ENCODE measurements at regions not wholly inside any gene's neighbourhood (a gene's known extent, or its start where the extent isn't known, plus 50 kb on each side); places are given as distances from the start of the nearest gene placed in this dataset.

DNA sequence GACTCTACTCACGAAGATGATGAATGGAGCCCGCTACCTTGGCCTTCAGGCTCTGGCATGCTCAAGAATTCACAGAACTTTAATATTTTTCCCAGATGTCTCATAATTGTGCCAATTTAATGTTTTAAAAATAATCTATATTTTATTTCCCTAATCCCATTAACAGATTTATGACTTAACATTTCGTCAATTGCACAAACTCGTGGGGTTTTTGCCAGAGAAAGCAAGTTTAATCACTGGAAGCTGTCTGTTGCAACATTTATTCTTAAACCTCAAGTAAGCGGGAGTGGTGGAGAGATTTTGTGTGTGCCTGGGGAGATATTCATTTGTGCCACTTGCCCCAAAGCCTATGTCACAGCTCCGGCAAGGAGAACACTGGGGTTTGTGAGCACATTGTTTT is 117.9 kb downstream of the TEX36 start:
- POLR2A ChIA-PET (ENCODE audit: low non-redundant PET): no interaction called here
- BruUV-seq (replicated peaks): no TSS peak
- Histone ChIP-seq H3K4me3 (ENCODE audit: low read depth, low read length, poor library complexity, severe bottlenecking) (no peak overlapping the region), H3K36me3 (ENCODE audit: insufficient read depth, low read length, poor library complexity, severe bottlenecking) (no peaks in the 10 kb centered on the region), H3K27me3 (replicated peaks; ENCODE audit: insufficient read depth, low read depth, low read length, poor library complexity) (peaks cover 4% of the 10 kb centered on the region), H3K4me1 (ENCODE audit: insufficient read depth, low read length, poor library complexity, severe bottlenecking) (no peaks in the 10 kb centered on the region), H3K27ac (ENCODE audit: low read depth, low read length, poor library complexity, severe bottlenecking) (no peak overlapping the region), H3K9me3 (ENCODE audit: low read depth, low read length, poor library complexity, severe bottlenecking) (no peaks in the 10 kb centered on the region)
- intact Hi-C loops (cut with micrococcal nuclease; ENCODE audit: unreplicated experiment): no loop called here
- DNase-seq (ENCODE audit: low spot score): peak; percentile 12
- no peak for TF ChIP-seq CTCF (conservative IDR thresholded peaks at IDR 0.05; ENCODE audit: low read depth, low read length)
- no peak for TF ChIP-seq EZH2 (IDR thresholded peaks at IDR 0.05; ENCODE audit: borderline replicate concordance, low read depth, low read length, poor library complexity, severe bottlenecking)
- CTCF ChIA-PET: no interaction called here

DNA sequence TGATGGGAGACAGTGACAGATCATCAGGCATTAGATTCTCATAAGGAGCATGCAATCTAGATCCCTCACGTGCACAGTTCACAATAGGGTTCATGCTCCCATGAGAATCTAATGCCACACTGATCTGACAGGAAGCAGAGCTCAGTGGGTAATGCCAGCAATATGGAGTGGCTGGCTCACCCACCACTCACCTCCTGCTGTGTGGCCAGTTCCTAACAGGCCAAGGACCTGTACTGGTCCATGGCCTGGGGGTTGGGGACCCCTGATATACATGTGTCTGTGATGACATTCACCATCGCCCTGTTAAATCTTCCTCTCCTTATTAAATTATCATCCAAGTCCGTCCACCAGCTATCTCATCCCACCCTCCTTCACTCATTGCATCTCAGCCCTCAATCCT is 118.4 kb downstream of the TEX36 start:
- no peak for DNase-seq (ENCODE audit: low spot score)
- Histone ChIP-seq H3K4me3 (ENCODE audit: low read depth, low read length, poor library complexity, severe bottlenecking) (no peak overlapping the region), H3K36me3 (ENCODE audit: insufficient read depth, low read length, poor library complexity, severe bottlenecking) (no peaks in the 10 kb centered on the region), H3K4me1 (ENCODE audit: insufficient read depth, low read length, poor library complexity, severe bottlenecking) (no peaks in the 10 kb centered on the region), H3K9me3 (ENCODE audit: low read depth, low read length, poor library complexity, severe bottlenecking) (no peaks in the 10 kb centered on the region), H3K27ac (ENCODE audit: low read depth, low read length, poor library complexity, severe bottlenecking) (no peak overlapping the region), H3K27me3 (replicated peaks; ENCODE audit: insufficient read depth, low read depth, low read length, poor library complexity) (peaks cover 6% of the 10 kb centered on the region)
- ChIA-PET CTCF (no interaction called here), POLR2A (ENCODE audit: low non-redundant PET) (no interaction called here)
- TF ChIP-seq EZH2 (IDR thresholded peaks at IDR 0.05; ENCODE audit: borderline replicate concordance, low read depth, low read length, poor library complexity, severe bottlenecking) (no peak), CTCF (conservative IDR thresholded peaks at IDR 0.05; ENCODE audit: low read depth, low read length) (no peak)
- BruUV-seq (replicated peaks): no TSS peak
- intact Hi-C loops (cut with micrococcal nuclease; ENCODE audit: unreplicated experiment): no loop called here

DNA sequence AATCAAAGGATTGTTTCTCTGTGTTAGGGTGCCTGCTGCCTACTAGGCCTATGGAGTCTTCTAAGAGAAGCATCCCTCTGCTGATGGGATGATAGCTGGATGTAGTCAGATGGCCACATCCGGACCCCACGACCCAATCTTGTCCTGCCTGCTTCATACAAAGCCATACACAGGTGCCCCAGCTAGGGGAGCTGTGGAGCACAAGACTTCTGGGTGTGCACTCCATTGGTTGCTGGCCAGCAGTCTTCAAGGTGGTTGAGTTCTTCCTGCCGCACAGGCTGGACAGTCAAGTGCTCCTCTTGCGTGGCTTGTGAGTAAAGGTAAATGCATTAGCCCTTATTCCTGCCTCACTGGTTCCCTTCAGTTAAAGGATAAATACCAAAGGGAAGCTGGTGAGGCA is 120.2 kb downstream of the TEX36 start:
- Histone ChIP-seq H3K4me3 (ENCODE audit: low read depth, low read length, poor library complexity, severe bottlenecking) (no peak overlapping the region), H3K27ac (ENCODE audit: low read depth, low read length, poor library complexity, severe bottlenecking) (no peak overlapping the region), H3K27me3 (replicated peaks; ENCODE audit: insufficient read depth, low read depth, low read length, poor library complexity) (peaks cover 6% of the 10 kb centered on the region), H3K9me3 (ENCODE audit: low read depth, low read length, poor library complexity, severe bottlenecking) (no peaks in the 10 kb centered on the region), H3K36me3 (ENCODE audit: insufficient read depth, low read length, poor library complexity, severe bottlenecking) (no peaks in the 10 kb centered on the region), H3K4me1 (ENCODE audit: insufficient read depth, low read length, poor library complexity, severe bottlenecking) (no peaks in the 10 kb centered on the region)
- ChIA-PET CTCF (no interaction called here), POLR2A (ENCODE audit: low non-redundant PET) (no interaction called here)
- DNase-seq (ENCODE audit: low spot score): no peak
- intact Hi-C loops (cut with micrococcal nuclease; ENCODE audit: unreplicated experiment): no loop called here
- no TSS peak for BruUV-seq (replicated peaks)
- TF ChIP-seq EZH2 (IDR thresholded peaks at IDR 0.05; ENCODE audit: borderline replicate concordance, low read depth, low read length, poor library complexity, severe bottlenecking): no peak
- peak; percentile 21; the same call in 1 of the 2 replicates for TF ChIP-seq CTCF (conservative IDR thresholded peaks at IDR 0.05; ENCODE audit: low read depth, low read length)
